Smooth muscle cell (in vitro differentiated cells): ENCODE measurements at regions not wholly inside any gene's neighbourhood (a gene's known extent, or its start where the extent isn't known, plus 50 kb on each side); places are given as distances from the start of the nearest gene placed in this dataset.
A peak's percentile ranks its signal among the peaks of the same experiment; 100 is the strongest.
"Not testable (repeated sequence)": the region's sequence is repeated elsewhere in the genome, so short reads cannot be mapped to it uniquely, and the experiment has no call there.

Experiments
- DNase-seq: peaks from one replicate; lab custom pipeline; 2025; ENCODE audit not compliant: unreplicated experiment; lab: John Stamatoyannopoulos, UW
- H2AFZ ChIP-seq: fragments of 200-600 bp; sonication (generic); 2 replicates; pipeline ENCODE4 v1.6.0; 2016; ENCODE audit warnings: antibody characterized with exemption, low read depth, mild to moderate bottlenecking
- H3F3A ChIP-seq: fragments of 200-600 bp; sonication (generic); 2 replicates; pipeline ENCODE4 v1.6.0; 2017; ENCODE audit warnings: antibody characterized with exemption, low read depth
- H3K27ac ChIP-seq: fragments of 200-600 bp; sonication (generic); 2 replicates; pipeline ENCODE4 v1.5.1; 2016; ENCODE audit warnings: low read depth, mild to moderate bottlenecking
- H3K27me3 ChIP-seq: fragments of 200-600 bp; sonication (generic); 2 replicates; pipeline ENCODE4 v1.6.1; 2016; ENCODE audit warnings: low read depth, mild to moderate bottlenecking
- H3K36me3 ChIP-seq: fragments of 200-600 bp; sonication (generic); 2 replicates; pipeline ENCODE4 v1.5.1; 2016; ENCODE audit warnings: low read depth
- H3K4me1 ChIP-seq: fragments of 200-600 bp; sonication (generic); 2 replicates; pipeline ENCODE4 v1.5.1; 2016; ENCODE audit warnings: low read depth
- H3K4me2 ChIP-seq: fragments of 200-600 bp; sonication (generic); 2 replicates; pipeline ENCODE4 v1.6.0; 2016; ENCODE audit warnings: mild to moderate bottlenecking
- H3K4me3 ChIP-seq: fragments of 200-600 bp; sonication (generic); 2 replicates; pipeline ENCODE4 v1.5.1; 2016; ENCODE audit warnings: mild to moderate bottlenecking
- H3K79me2 ChIP-seq: fragments of 200-600 bp; sonication (generic); 2 replicates; pipeline ENCODE4 v1.6.0; 2016; ENCODE audit warnings: low read depth, mild to moderate bottlenecking
- H3K9ac ChIP-seq: fragments of 200-600 bp; sonication (generic); 2 replicates; pipeline ENCODE4 v1.6.0; 2016; ENCODE audit warnings: low read depth
- H3K9me3 ChIP-seq: fragments of 200-600 bp; sonication (generic); replicated peaks from 2 replicates; pipeline ENCODE4 v1.5.1; 2016; ENCODE audit warnings: low read depth
- H4K20me1 ChIP-seq: fragments of 200-600 bp; sonication (generic); 2 replicates; pipeline ENCODE4 v1.6.0; 2016; ENCODE audit warnings: low read depth
- WGBS: methylation state at CpG from one replicate; pipeline ENCODE4 v1.1.7; 2016; ENCODE audit warnings: low lambda C conversion rate; 5-methylcytosine and 5-hydroxymethylcytosine counted together
- TF ChIP-seq, protein P1 (sequence below): fragments of 200-600 bp; sonication (generic); IDR thresholded peaks from 2 replicates; pipeline ENCODE4 v1.5.1; 2017; ENCODE audit warnings: borderline replicate concordance, mild to moderate bottlenecking, antibody characterized with exemption; ENCODE audit not compliant: insufficient read depth, poor library complexity, severe bottlenecking

DNA sequence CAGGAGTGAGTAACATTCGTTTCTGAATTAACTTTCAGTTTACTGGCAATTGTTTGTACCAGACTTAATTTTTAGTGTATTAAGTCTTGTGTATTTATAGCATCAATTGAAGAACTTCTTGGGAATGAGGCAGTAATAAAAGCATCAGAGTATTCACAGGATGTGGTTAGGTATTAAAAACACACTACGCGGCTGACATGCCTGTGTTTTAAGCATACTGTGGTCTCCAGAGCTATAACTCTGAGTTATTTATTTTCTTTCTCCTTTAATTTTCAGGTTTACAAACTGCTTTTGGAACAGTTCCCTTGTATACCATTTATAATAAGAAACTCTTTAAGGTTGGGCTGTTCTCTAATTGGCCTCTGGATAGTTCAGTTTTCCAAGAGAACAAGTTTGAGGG, 626.1 kb upstream of the NRG3 start:
- Histone ChIP-seq H3K4me1 (peaks cover 7% of the 10 kb centered on the region), H3F3A (no peaks in the 10 kb centered on the region), H3K79me2 (no peaks in the 10 kb centered on the region), H3K9ac (no peak overlapping the region), H3K9me3 (no peaks in the 10 kb centered on the region), H3K27ac (no peak overlapping the region), H3K27me3 (no peaks in the 10 kb centered on the region), H4K20me1 (no peaks in the 10 kb centered on the region), H3K36me3 (no peaks in the 10 kb centered on the region), H3K4me2 (peak overlapping the region; percentile 67), H2AFZ (peak overlapping the region; percentile 76), H3K4me3 (no peak overlapping the region)
- TF ChIP-seq, protein P1, sequence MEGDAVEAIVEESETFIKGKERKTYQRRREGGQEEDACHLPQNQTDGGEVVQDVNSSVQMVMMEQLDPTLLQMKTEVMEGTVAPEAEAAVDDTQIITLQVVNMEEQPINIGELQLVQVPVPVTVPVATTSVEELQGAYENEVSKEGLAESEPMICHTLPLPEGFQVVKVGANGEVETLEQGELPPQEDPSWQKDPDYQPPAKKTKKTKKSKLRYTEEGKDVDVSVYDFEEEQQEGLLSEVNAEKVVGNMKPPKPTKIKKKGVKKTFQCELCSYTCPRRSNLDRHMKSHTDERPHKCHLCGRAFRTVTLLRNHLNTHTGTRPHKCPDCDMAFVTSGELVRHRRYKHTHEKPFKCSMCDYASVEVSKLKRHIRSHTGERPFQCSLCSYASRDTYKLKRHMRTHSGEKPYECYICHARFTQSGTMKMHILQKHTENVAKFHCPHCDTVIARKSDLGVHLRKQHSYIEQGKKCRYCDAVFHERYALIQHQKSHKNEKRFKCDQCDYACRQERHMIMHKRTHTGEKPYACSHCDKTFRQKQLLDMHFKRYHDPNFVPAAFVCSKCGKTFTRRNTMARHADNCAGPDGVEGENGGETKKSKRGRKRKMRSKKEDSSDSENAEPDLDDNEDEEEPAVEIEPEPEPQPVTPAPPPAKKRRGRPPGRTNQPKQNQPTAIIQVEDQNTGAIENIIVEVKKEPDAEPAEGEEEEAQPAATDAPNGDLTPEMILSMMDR = no peak
- DNase-seq = no peak
- WGBS = 63% methylated on average over 3 of the region's 3 CpGs

DNA sequence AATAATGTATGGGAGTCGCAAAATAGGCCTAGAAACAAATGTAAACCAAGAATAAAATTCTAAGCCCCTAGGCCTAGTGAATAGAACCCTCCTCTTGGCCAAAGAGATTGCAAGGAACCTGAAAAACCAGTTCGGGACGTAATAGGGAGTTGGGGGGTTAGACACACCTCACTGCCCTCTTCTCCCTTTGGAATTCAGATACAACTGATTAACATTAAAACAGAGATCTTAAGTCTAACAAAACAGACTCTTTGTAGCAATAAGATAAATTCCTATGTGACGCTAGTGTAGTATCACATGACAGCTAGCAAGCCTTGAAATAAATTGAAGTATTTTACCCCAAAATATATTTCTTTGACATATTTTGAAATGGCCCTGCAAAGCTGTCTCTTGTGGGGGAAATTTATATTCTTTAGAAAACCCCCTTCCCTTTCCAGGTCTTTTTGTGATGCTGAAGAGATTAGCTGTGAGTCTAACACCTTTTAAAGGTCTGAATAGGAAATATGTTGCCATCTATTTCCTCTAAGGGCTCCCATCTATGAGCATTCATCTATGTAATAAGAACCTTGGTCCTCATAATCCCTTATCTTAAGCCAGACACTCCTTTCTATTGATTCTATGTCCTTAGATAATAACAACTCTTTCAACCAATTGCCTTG, 623.4 kb upstream of the NRG3 start:
- Histone ChIP-seq H3K27ac (no peak overlapping the region), H3K9ac (no peak overlapping the region), H3K4me2 (no peak overlapping the region), H3K9me3 (no peaks in the 10 kb centered on the region), H3K27me3 (no peaks in the 10 kb centered on the region), H3K4me1 (peaks cover 7% of the 10 kb centered on the region), H3K36me3 (no peaks in the 10 kb centered on the region), H3F3A (no peaks in the 10 kb centered on the region), H2AFZ (no peak overlapping the region), H4K20me1 (no peaks in the 10 kb centered on the region), H3K4me3 (no peak overlapping the region), H3K79me2 (no peaks in the 10 kb centered on the region)
- DNase-seq = no peak
- WGBS = 39% methylated on average over 4 of the region's 4 CpGs
- TF ChIP-seq, protein P1 = no peak

DNA sequence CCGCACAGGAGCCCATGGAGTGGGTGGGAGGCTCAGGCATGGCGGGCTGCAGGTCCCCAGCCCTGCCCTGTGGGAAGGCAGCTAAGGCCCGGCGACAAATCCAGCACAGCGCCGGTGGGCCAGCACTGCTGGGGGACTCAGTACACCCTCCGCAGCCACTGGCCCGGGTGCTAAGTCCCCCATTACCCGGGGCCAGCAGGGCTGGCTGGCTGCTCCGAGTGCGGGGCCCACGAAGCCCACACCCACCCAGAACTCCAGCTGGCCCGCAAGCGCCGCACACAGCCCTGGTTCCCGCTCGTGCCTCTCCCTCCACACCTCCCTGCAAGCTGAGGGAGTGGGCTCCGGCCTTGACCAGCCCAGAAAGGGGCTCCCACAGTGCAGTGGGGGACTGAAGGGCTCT, 610.0 kb upstream of the NRG3 start:
- H3K4me3 ChIP-seq, H3K36me3 ChIP-seq, H2AFZ ChIP-seq, H3F3A ChIP-seq, H3K4me2 ChIP-seq, H3K4me1 ChIP-seq, H3K79me2 ChIP-seq, H3K9me3 ChIP-seq, H3K27ac ChIP-seq, H3K27me3 ChIP-seq, H3K9ac ChIP-seq, DNase-seq, H4K20me1 ChIP-seq: not testable (repeated sequence)
- 93% methylated on average over 18 of the region's 18 CpGs for WGBS

DNA sequence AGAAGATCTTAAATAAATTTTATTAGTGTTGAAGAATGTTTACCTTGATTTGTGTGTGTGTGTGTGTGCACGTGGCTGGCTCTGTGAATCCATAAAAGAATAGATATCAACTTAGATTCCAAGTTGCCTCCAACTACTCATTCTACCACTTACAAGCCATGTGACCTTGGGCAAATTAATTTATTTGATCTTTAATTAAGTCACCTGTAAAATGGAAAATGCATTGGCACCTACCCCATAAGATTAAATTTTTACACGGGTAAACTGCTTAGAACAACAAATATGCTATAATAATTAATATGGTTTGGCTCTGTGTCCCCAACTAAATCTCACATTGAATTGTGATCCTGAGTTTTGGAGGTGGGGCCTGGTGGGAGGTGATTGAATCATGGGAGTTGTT, 604.9 kb upstream of the NRG3 start:
- Histone ChIP-seq H3K9ac (no peak overlapping the region), H3K27me3 (no peaks in the 10 kb centered on the region), H3K27ac (no peak overlapping the region), H2AFZ (no peak overlapping the region), H3K4me3 (no peak overlapping the region), H4K20me1 (no peaks in the 10 kb centered on the region), H3K4me1 (no peaks in the 10 kb centered on the region), H3K79me2 (no peaks in the 10 kb centered on the region), H3K4me2 (no peak overlapping the region), H3K36me3 (no peaks in the 10 kb centered on the region), H3F3A (no peaks in the 10 kb centered on the region), H3K9me3 (no peaks in the 10 kb centered on the region)
- TF ChIP-seq, protein P1 = no peak
- DNase-seq = no peak
- WGBS = 97% methylated on average over 2 of the region's 2 CpGs
